Astrocyte (in vitro differentiated cells and primary cell): ENCODE measurements at regions not wholly inside any gene's neighbourhood (a gene's known extent, or its start where the extent isn't known, plus 50 kb on each side); places are given as distances from the start of the nearest gene placed in this dataset.

Source experiments
- EZH2 ChIP-seq: IDR thresholded peaks from 2 replicates; pipeline ENCODE4 v1.6.1; 2012; ENCODE audit warnings: mild to moderate bottlenecking, low read length, inconsistent platforms; ENCODE audit not compliant: insufficient read depth
- TF ChIP-seq, protein P1 (sequence below): IDR thresholded peaks from 2 replicates; pipeline ENCODE4 v1.5.1; 2011; ENCODE audit warnings: low read depth, mild to moderate bottlenecking, inconsistent platforms, low read length, moderate library complexity; ENCODE audit not compliant: insufficient read depth

DNA sequence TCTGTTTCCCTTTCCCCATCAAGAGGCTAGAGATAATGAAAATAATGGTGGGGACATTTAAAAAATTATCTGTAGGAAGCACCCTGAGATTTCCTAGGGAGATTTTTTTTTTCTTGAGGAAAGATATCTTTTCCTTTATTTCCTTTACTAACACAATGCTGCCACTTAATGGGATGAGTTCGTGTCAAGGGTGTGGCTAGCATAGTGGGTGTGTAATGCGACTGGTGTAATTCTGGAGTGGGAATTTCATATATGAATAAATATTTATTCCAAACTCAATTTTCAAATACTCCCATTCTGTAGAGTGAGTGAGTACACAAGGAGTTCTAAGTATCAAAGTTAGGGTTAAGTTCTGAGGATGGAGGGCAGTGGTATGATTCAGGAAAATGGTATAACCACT is 66.1 kb upstream of the GALNT15 start:
- TF ChIP-seq, protein P1, sequence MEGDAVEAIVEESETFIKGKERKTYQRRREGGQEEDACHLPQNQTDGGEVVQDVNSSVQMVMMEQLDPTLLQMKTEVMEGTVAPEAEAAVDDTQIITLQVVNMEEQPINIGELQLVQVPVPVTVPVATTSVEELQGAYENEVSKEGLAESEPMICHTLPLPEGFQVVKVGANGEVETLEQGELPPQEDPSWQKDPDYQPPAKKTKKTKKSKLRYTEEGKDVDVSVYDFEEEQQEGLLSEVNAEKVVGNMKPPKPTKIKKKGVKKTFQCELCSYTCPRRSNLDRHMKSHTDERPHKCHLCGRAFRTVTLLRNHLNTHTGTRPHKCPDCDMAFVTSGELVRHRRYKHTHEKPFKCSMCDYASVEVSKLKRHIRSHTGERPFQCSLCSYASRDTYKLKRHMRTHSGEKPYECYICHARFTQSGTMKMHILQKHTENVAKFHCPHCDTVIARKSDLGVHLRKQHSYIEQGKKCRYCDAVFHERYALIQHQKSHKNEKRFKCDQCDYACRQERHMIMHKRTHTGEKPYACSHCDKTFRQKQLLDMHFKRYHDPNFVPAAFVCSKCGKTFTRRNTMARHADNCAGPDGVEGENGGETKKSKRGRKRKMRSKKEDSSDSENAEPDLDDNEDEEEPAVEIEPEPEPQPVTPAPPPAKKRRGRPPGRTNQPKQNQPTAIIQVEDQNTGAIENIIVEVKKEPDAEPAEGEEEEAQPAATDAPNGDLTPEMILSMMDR: no peak
- TF ChIP-seq EZH2: no peak
